HG02623 (cell line): ENCODE measurements at regions not wholly inside any gene's neighbourhood (a gene's known extent, or its start where the extent isn't known, plus 50 kb on each side); places are given as distances from the start of the nearest gene placed in this dataset.
"Not testable (repeated sequence)": the region's sequence is repeated elsewhere in the genome, so short reads cannot be mapped to it uniquely, and the experiment has no call there.

Experiments used
- ATAC-seq: cut with Tn5 transposase; IDR thresholded peaks from one replicate; pipeline ENCODE4 v1.9.1; 2021; ENCODE audit warnings: moderate library complexity; ENCODE audit not compliant: unreplicated experiment

DNA sequence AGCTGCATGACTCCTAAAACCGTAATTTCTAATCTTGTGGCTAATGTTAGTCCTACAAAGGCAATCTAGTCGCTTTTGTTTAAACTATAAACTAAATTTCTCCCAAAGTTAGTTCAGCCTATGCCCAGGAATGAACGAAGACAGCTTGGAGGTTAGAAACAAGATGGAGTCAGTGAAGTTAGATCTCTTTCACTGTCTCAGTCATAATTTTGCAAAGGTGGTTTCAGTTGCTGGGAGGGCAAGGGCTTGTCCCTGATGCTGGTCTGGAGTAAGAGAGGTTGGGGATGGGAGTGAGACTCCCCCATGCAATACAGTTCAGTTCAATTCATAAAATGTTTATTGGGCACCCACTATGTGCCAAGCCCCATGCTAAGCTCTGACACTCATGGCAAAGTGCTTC lies 362.1 kb downstream of the TYW1 start:
- ATAC-seq = not testable (repeated sequence)

GRCh38 chr7:67359900-67360299 lies 363.3 kb downstream of the TYW1 start:
- no peak for ATAC-seq

DNA sequence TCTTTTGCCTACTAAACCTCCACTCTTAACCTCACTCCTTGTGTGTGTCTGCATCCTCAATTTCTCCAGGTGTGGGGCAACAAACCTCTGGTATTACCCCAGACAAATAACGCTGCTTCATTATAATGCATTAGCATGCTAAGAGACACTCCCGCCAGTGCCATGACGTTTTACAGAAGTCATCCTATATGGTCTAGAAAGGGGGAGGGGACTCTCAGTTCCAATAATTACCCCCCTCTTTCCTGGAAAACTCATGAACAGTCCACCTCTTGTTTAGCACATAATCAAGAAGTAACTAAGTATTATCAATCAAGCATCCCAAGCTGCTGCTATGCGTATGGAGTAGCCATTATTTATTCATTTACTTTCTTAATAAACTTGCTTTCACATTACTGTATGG lies 364.5 kb downstream of the TYW1 start:
- ATAC-seq = no peak

- ATAC-seq = no peak
These were observed 367.9 kb downstream of the TYW1 start for GRCh38 chr7:67364441-67365017.

GRCh38 chr7:67371429-67372305 lies 375.0 kb downstream of the TYW1 start:
- peak; percentile 96 for ATAC-seq

- ATAC-seq = not testable (repeated sequence)
These were observed 376.8 kb downstream of the TYW1 start for GRCh38 chr7:67373389-67373788.

GRCh38 chr7:67375427-67375826 lies 378.8 kb downstream of the TYW1 start:
- no peak for ATAC-seq

GRCh38 chr7:67377939-67378862 lies 381.6 kb downstream of the TYW1 start:
- peak; percentile 92 for ATAC-seq

DNA sequence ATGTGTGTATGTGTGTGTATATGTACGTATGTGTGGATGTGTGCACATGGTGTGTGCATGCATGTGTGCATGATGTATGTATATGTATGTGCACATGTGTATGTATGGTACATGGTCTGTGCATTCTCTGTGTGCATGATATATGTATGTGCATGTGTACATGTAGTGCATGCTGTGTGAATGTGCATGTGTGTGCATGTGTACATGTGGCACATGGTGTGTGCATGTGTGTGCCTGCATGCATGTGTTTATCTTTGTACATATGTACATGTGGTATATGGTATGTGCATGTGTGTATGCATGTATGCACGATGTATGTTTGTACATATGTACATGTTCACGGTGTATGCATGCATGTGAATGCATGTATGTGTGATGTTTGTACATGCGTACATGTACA lies 383.7 kb downstream of the TYW1 start:
- ATAC-seq = no peak

GRCh38 chr7:67380858-67381257 lies 384.2 kb downstream of the TYW1 start:
- ATAC-seq = no peak

DNA sequence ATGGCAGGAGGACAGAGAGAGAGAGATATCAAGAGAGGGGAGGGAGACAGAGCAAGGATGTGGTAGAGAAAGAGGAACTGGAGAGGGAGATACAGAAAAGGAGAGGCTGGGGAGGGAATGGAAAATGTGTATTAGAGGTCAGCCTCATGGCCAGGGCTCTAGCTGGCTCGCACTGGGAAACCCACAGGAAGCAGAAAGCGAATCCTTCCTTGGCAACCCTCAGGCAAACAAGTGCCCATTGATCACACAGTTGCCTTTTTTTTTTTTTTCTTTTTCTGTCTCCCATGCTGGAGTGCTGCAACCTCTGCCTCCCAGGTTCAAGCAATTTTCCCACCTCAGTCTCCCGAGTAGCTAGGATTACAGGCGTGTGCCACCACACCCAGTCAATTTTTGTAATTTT lies 391.2 kb downstream of the TYW1 start:
- ATAC-seq = no peak

GRCh38 chr7:67391168-67391567 lies 394.5 kb downstream of the TYW1 start:
- ATAC-seq = no peak

DNA sequence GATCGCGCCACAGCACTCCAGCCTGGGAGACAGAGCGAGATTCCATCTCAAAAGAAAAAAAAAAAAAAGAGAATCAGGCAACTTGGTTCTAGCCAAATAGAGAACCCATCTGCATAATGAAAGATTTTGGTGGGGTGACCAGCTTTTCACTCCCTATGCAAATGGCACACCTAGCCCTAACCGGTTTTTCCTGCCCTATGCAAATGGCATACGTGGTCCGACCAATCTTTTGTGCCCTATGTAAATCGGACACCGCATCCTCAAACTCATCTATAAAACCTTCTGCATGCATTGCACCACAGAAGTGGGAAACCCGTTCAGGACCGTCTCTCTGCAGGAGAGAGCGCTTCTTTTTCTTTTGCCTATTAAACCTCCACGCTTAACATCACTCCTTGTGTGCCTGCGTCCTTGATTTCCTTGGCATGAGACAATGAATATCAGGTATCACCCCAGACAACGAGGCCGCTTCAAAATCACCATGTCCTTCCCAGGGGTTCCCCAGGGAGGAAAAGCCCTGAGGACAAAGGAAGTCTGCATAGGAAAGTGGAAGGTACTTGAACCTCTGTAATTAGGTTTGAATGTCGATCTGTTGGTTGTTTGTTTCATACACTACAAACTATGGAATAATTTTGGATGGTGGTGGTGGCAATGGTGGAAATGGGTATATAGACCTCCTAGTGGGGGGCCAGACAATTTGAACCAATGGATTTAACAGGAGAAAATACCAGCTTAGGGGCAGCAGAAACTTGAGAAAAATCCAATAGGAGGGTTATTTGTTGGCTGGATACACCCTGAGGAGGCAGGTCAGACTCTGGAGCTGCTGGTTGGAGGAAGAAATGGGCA lies 396.2 kb downstream of the TYW1 start:
- ATAC-seq = no peak

GRCh38 chr7:67393903-67394302 lies 397.3 kb downstream of the TYW1 start:
- ATAC-seq = no peak

- no peak for ATAC-seq
These were observed 402.3 kb downstream of the TYW1 start for GRCh38 chr7:67398916-67399315.

- no peak for ATAC-seq
These were observed 404.9 kb downstream of the TYW1 start for GRCh38 chr7:67401492-67401891.

GRCh38 chr7:67402280-67402679 lies 405.6 kb downstream of the TYW1 start:
- no peak for ATAC-seq

- ATAC-seq = no peak
These were observed 410.3 kb downstream of the TYW1 start for GRCh38 chr7:67406976-67407375.

- no peak for ATAC-seq
These were observed 410.9 kb downstream of the TYW1 start for GRCh38 chr7:67407392-67408071.

- ATAC-seq = no peak
These were observed 411.5 kb downstream of the TYW1 start for GRCh38 chr7:67408109-67408508.
